MG63 (cell line): ENCODE measurements at regions not wholly inside any gene's neighbourhood (a gene's known extent, or its start where the extent isn't known, plus 50 kb on each side); places are given as distances from the start of the nearest gene placed in this dataset.
"Not testable (repeated sequence)": the region's sequence is repeated elsewhere in the genome, so short reads cannot be mapped to it uniquely, and the experiment has no call there.

Experiments used
- DNase-seq: peaks from one replicate; pipeline ENCODE4 v3.0.0-alpha.2; 2020
- H3K27me3 ChIP-seq: fragments of 250-450 bp; sonication (Bioruptor Pico); 2 replicates; pipeline ENCODE4 v1.5.1; 2020; ENCODE audit warnings: mild to moderate bottlenecking, moderate library complexity
- H3K36me3 ChIP-seq: fragments of 250-450 bp; sonication (Bioruptor Pico); 2 replicates; pipeline ENCODE4 v1.5.1; 2020; ENCODE audit warnings: mild to moderate bottlenecking, moderate library complexity
- H3K4me3 ChIP-seq: fragments of 250-450 bp; sonication (Bioruptor Pico); 2 replicates; pipeline ENCODE4 v1.5.1; 2020; ENCODE audit warnings: mild to moderate bottlenecking, moderate library complexity
- H3K9me3 ChIP-seq: fragments of 250-450 bp; sonication (Bioruptor Pico); 2 replicates; pipeline ENCODE4 v1.5.1; 2020; ENCODE audit warnings: mild to moderate bottlenecking, moderate library complexity

DNA sequence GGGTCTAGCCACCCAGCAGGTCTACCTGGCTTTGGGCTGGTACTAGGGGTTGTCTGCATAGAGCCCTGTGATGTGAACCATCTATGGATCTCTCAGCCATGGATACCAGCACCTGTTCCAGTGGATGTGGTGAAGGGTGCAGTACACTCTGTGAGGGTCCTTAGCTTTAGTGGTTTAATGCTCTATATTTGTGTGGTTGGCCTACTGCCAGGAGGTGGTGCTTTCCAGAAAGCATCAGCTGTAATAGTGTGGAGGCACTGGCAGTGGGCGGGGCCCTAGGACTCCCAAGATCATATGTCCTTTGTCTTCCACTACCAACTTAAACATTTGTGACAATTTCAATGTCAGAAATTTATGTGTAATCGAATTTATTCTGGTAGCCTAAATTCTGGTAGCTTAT lies 1065.1 kb downstream of the RPIA start:
- not testable (repeated sequence) for H3K36me3 ChIP-seq, H3K4me3 ChIP-seq, H3K9me3 ChIP-seq, DNase-seq, H3K27me3 ChIP-seq

DNA sequence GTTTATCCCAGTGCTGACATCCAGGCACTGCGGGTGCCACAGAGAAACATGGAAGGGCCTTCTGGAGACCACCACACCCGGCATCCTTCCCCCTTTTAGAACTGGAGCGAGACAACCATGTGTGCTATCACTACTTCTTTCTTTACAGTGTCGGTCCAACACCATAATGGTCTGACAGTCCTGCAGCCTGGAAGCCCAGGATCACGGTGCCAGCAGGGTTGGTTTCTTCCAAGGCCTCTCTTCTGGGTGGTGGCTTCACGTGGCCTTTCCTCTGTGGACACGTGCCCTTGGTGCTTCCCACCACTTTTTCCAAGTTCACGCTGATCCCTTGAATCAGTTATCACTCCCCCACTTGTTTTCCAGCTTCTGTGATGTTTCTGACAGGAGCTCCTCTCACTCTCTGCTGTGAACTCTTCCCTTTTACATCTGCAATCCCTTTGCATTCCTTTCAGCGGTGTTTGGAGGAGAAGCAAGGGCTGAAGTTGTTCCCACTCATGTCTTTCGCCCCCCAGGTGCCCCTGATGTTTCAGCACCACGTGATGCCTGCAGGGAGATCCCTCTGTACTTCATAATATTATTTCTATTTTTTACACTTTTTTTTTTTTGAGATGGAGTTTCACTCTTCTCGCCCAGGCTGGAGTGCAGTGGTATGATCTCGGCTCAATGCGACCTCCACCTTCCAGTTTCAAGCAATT lies 1067.0 kb downstream of the RPIA start:
- H3K9me3 ChIP-seq, DNase-seq, H3K27me3 ChIP-seq, H3K4me3 ChIP-seq, H3K36me3 ChIP-seq: not testable (repeated sequence)

DNA sequence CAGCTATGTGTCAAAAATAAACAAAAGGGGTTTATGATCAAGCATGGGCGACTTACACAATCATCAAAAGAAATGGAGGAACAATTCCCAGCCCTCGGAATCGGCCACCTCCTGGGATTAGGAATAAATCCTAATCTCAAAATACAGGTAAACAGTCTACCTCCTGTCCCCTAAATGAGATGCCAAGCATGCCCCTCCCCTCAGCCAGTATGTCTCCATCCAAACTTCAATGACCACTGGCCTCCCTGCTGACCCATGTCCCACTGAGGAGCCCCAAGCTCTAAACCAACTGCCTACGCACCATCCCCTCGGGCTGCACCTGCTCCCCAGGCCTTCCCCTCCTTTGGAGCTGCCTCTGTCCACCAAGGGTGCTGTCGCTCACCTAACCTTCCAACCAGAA lies 1069.3 kb downstream of the RPIA start:
- not testable (repeated sequence) for H3K4me3 ChIP-seq, H3K9me3 ChIP-seq, H3K27me3 ChIP-seq, H3K36me3 ChIP-seq, DNase-seq

DNA sequence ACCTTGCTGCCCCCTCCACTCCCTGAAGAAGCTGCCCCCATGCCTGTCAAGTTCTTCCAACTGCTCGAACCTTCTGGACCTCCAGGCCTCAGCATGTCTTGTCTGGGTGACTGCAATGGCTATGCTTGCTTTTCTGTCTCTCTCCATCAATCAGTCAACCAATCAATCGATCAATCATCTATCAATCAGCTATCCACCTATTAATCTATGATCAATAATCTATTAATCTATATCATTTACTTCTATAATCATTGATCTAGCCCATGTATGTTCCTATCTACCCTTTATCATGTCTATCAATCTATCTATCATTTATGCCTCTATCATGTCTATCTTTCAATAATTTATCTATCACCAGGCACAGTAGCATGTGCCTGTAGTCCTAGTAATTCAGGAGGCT lies 1069.7 kb downstream of the RPIA start:
- not testable (repeated sequence) for H3K27me3 ChIP-seq, H3K4me3 ChIP-seq, DNase-seq, H3K9me3 ChIP-seq, H3K36me3 ChIP-seq

DNA sequence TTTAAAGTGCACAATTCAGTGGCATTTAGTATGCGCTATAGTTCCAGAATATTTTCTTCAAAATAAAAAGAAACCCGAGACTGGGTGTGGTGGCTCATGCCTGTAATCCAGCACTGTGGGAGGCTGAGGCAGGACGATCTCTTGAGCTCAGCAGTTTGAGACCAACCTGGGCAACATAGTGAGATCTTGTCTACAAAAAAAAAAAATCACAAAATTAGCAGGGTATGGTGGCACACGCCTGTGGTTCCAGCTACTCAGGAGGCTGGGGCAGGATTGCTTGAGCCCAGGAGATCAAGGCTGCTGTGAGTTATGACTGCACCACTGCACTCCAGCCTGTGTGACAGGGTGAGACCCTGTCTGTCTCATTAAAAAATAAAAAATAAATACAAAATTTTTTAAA lies 1070.4 kb downstream of the RPIA start:
- H3K4me3 ChIP-seq, DNase-seq, H3K36me3 ChIP-seq, H3K27me3 ChIP-seq, H3K9me3 ChIP-seq: not testable (repeated sequence)

DNA sequence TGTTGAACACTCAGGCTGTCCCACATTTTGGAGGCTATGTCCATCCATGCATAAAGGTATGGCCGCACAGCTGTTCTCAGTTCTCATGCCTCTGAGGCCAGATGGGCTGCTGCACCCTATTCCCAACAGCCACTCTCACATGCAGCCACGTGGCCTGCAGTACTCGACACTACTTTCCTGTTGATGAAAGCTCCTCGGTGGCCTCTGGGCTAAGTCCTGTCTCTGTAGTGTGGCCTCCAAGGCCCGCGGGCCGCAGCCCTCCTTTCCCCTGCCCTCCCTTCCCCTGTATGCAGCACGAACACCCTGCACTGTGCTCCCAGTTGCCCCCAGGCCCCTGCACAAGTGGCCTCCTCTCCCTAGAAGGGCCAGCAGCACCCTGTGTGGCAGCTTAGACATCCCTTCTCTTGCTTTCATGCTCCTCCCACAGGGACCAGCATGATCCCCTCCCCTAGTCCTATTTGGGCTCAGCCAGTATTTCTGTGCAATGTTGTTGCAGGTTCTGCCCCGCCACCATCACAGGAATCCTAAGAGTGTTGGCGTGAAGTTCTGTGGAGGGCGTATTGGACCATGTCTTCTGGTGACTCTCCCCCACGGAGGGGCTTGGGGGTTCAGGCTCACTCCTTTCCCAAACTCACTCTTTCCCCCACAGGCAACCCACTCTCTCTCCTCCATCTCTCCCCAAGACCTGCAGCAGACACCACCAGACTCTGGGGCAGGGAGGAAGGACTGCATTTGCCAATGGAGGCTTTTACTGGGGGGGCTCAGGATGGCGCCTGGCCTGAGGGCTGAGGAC lies 1071.2 kb downstream of the RPIA start:
- H3K4me3 ChIP-seq, H3K9me3 ChIP-seq, DNase-seq, H3K27me3 ChIP-seq, H3K36me3 ChIP-seq: not testable (repeated sequence)

DNA sequence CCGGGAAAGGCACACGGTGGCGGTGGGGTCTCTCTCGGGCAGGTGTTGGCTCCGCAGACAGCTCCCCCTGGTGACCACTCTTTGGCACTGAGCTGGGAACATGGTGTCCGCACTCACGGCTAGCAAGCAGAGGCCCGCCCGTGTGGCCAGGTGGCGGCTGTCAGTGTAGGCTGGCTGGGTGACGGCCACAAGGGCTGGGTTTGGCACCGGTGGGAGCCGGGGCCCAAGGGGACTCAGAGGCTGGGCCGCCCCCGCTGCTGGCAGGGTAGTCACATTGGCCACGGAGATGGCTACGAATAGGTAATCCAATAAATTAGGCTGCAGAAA lies 1071.7 kb downstream of the RPIA start:
- Histone ChIP-seq H3K9me3 (no peaks in the 10 kb centered on the region), H3K4me3 (no peak overlapping the region), H3K27me3 (peaks cover 11% of the 10 kb centered on the region), H3K36me3 (no peaks in the 10 kb centered on the region)
- DNase-seq, result no peak

DNA sequence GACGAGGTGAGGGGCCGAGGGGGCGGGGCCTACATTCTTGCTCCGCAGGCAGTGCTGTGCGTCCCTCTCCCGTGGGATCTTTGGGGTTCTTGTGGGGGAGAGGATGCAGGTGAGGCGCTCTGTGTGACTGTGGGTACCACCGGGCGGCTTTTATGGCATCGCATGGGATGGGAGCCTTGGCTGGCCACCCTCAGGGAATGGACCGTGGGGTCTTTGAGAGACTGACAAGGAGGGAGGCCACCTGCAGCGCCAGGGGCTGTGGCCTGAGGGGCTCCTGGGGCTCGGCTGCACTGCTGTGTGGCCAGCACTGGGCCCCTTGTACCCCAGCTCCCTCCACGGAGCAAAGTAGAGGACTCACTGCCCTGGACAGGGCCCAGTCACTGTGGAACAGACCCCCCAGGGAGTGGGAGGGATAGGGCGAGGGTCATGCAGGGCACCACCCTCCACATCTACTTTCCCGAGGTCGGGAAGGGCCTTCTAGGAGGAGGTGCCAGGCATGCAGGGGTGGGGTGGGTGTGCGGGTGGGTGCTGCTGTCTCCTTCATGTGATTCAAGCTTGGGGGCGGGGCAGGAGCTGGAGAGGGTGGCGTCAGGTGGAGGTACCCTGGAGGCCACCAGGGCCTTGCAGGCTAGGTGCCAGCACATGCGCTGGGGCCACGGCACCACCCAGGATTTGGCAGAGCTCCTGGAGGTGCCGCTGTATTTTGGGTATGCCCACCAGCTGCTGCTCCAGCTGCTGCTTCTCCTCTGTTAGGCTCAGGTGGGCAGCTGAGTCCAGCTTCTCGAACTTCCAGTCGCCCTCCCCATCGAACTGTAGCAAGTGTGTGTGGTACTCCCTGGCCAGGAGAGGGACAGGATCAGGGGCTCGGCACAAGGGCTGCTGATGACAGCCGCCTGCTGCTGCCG lies 1072.4 kb downstream of the RPIA start:
- Histone ChIP-seq H3K9me3 (no peaks in the 10 kb centered on the region), H3K36me3 (no peaks in the 10 kb centered on the region), H3K27me3 (peaks cover 17% of the 10 kb centered on the region), H3K4me3 (no peak overlapping the region)
- DNase-seq, result no peak

DNA sequence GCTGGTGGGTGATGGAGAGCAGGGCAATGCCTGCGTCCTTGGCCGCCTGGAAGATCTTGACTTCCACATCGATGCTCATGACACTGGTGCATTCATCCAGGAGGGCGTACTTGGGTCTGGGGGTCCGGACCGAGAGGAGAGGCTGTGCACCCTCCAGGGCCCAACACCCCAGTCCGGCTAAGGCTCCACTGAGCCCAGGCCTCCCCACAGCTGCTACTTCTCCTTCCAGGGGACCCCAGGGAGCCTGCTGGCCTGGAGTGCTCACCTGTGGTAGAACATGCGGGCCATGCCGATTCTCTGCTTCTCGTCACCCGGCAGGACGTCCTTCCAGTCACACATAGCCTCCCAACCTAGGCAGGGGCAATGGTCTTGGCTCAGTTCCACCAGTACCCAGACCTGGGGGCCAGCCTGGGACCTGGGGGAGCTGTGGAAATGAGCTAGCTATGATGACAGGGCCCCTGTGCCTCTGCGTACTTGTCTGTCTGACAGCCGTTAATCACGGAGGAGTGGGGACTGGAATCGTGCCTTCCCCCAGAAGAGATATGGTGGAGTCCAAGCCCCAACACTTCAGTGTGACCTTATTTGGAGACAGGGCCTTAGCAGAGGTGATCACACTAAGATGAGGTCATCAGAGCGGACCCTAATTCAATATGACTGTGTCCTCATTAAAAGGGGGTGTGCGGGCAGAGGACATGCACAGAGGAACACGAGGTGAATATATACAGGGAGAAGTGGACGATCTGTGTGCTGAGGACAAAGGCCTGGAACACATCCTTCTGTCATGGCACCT lies 1073.3 kb downstream of the RPIA start:
- H3K9me3 ChIP-seq, H3K36me3 ChIP-seq: not testable (repeated sequence)

DNA sequence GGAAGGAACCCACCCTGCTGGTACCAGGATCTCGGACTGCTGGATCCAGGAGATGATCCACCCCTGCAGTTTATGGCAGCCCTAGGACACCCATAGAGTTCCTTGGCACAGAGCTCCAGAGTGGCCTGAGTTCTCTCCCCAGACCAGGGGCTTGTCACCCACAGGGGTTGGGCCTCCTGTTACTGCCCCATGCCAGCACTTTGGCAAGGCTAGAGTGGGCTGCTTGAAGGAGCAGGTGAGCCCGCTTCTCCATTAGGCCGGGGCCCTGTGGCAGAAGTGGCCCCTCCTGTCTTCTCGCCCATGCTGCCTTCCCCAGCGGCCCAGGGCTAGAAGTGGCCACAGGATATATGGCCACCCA lies 1073.9 kb downstream of the RPIA start:
- peaks cover 21% of the 10 kb centered on the region for H3K27me3 ChIP-seq
- not testable (repeated sequence) for H3K36me3 ChIP-seq, H3K4me3 ChIP-seq, H3K9me3 ChIP-seq, DNase-seq

More for the DNA sequence above, 1073.3 kb downstream of the RPIA start:
- peaks cover 21% of the 10 kb centered on the region for H3K27me3 ChIP-seq
- not testable (repeated sequence) for H3K4me3 ChIP-seq, DNase-seq

DNA sequence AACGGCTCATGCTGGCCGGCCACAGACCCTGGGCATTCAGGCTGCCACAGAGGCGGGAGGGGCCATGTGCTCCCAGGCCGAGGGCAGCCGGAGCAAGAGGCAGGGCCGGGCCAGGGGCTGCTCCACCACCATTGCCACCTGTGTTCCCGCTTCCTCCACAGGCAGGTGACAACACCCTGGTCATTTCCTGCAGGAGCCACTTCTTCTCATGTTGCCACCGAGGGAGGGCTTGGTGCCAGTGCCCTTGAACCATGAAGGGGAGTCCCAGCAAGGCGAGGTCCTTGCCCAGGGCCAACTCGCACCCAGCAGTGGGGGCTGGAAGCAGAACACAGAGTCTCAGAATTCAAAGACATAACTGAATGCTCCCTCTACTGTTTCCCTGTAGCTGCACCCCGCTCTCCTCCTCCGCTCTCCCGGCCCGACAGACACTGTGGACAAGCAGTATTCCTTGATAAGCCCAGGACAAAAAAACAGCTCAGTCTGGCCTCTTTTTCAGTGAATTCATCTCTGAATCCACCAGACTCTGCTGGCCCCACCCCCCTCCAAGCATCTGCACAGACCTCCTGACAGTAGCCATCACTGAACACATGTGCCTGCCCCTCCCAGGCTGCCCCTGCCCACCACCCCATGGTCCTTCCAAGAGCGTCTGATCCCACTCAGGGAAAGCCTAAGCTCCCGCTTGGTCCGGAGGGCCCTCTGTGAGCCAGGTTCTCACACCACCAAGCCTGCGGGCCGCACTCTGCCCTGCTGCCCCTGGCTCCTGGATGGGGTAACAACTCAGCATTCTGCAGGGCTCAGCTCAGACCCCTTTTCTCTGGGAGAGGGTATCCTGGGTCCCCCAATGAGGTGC lies 1074.9 kb downstream of the RPIA start:
- H3K36me3 ChIP-seq, H3K9me3 ChIP-seq, DNase-seq, H3K4me3 ChIP-seq: not testable (repeated sequence)
- peaks cover 21% of the 10 kb centered on the region for H3K27me3 ChIP-seq

DNA sequence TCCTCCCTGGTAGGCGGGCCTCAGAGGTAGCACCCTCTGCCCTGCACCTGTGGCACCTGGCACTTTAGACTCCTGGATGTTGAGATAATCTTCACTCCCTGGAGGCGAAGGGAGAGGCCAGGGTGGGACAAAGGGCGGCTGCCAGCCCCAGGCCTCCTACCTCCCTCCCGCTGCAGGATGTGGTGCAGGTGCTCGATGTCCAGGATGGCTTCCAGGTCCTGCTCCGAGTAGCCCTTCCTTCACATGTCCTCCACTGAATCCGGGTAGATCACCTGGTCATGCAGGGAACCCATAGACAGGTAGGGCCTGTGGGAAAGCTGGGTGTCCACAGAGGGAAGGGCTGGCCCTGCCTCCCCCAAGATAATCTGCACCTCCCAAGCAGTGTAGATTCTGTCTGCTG lies 1075.6 kb downstream of the RPIA start:
- DNase-seq, H3K9me3 ChIP-seq, H3K4me3 ChIP-seq, H3K36me3 ChIP-seq: not testable (repeated sequence)
- H3K27me3 ChIP-seq, result peaks cover 21% of the 10 kb centered on the region

DNA sequence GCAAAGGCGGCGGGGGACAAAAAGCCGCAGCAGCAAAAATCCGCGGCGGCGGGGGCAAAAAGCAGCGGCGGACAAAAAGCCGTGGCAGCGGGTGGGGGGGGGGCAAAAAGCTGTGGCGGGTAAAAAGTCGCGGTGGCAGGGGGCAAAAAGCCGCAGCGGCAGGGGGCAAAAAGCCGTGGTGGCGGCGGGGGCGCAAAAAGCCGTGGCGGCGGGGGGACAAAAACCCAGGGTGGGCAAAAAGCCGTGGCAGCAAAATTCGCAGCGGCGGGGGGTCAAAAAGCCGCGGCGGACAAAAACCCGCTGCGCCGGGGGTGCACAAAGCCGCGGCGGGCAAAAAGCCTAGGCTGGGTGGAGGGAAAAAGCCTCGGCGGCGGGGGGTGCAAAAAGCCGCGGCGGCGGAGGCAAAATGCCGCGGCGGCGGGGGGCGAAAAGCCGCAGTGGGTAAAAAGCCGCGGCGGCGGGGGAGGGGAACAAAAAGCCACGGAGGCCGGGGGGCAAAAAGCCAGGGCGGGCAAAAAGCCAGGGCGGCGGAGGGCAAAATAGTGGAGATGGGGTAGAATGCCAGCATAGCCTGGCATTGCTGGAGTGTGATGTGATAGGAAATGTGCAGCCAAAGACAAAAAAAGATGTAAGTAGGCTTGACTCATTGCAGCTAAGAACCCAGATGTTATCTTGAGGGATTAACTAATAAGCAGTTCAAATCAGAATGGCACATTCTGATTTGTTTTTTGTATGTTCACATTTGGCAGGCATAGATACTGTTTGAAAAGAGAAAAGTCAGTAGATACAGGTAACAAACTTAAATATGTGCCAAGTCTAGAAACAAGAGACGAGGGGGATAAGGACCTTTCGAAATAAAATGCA lies 1076.3 kb downstream of the RPIA start:
- Histone ChIP-seq H3K4me3 (no peak overlapping the region), H3K36me3 (no peaks in the 10 kb centered on the region), H3K27me3 (peaks cover 21% of the 10 kb centered on the region), H3K9me3 (no peaks in the 10 kb centered on the region)
- no peak for DNase-seq

DNA sequence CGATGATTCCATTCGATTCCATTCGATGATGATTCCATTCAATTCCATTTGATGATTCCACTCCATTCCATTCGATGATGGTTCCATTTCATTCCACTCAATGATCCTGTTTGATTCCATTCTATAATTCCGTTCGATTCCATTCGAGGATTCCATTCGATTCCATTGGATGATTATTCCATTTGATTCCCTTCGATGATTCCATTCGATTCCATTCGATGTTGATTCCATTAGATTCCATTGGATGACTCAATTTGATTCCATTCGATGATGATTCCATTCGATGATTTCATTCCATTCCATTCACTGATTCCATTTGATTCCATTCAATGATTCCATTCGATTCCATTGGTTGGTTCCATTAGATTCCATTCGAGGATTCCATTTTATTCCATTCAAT lies 1084.4 kb downstream of the RPIA start:
- peaks cover 53% of the 10 kb centered on the region for H3K9me3 ChIP-seq
- H3K4me3 ChIP-seq, result no peak overlapping the region
- H3K27me3 ChIP-seq, result no peaks in the 10 kb centered on the region
- DNase-seq, result no peak
- H3K36me3 ChIP-seq, result no peaks in the 10 kb centered on the region

DNA sequence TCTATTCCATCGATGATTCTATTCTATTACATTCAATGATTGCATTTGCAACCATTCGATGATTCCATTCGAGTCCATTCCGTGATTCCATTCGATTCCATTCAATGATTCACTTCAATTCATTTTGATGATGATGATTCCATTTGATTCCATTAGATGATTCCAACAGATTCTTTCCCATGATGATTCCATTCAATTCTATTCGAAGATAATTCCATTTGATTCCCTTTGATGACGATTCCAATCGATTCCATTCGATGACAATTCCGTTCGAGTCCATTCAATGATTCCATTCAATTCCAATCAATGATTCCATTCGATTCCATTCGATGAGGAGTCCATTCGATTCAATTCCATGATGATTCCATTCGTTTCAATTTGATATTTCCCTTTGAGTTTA lies 1088.8 kb downstream of the RPIA start:
- no peak overlapping the region for H3K4me3 ChIP-seq
- no peak for DNase-seq
- no peaks in the 10 kb centered on the region for H3K27me3 ChIP-seq
- no peaks in the 10 kb centered on the region for H3K36me3 ChIP-seq
- H3K9me3 ChIP-seq, result peaks cover 71% of the 10 kb centered on the region
